H1 (cell line): ENCODE measurements at regions not wholly inside any gene's neighbourhood (a gene's known extent, or its start where the extent isn't known, plus 50 kb on each side); places are given as distances from the start of the nearest gene placed in this dataset.

Source experiments
- POLR2A ChIP-seq, 2 experiments: IDR thresholded peaks; 1 replicate in 1 of 2; 2 replicates in 1 of 2; pipeline ENCODE4 v1.6.1; 2011; ENCODE audit warnings: low read depth in 2 of 2, low read length in 2 of 2, mild to moderate bottlenecking in 2 of 2; ENCODE audit errors: control extremely low read depth in 1 of 2
- SIN3A ChIP-seq, 2 experiments: IDR thresholded peaks in 1 of 2; conservative IDR thresholded peaks in 1 of 2; 2 replicates each; pipeline ENCODE4 v1.6.1; 2011 to 2012; ENCODE audit warnings: low read length in 2 of 2, improper control_type of control experiment in 1 of 2, low read depth in 1 of 2, mild to moderate bottlenecking in 1 of 2
- SIRT6 ChIP-seq: IDR thresholded peaks from one replicate; pipeline ENCODE4 v1.7.1; 2012; ENCODE audit warnings: low read length, inconsistent platforms

DNA sequence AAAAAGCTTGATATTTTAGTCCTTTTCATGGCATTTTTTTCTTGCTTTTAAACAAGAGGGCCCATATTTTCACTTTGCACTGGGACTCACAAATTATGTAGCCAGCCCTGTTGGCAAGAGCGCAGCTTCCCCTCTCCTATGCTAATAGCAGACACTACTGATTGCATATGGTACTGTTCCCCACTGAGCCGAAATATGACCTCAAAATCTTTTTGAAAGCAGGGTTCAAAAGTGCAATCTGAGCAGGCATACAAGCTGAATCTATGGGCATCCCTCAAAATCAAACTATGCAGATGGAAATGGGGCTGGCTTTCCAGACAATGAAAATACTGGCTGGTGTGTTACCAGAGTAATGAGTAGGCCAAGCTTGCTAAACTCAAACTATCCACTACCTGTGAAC, 225.2 kb upstream of the SETMAR start (continued):
- TF ChIP-seq SIRT6 (no peak), SIN3A (conservative IDR thresholded peaks at IDR 0.05 in 1 of 2, IDR thresholded peaks at IDR 0.05 in 1 of 2; ENCODE audit: low read depth in 1 of 2, low read length in 2 of 2) (no peak), POLR2A (IDR thresholded peaks at IDR 0.05; ENCODE audit: control extremely low read depth in 1 of 2, low read depth in 2 of 2, low read length in 2 of 2) (no peak)
